Endothelial cell of umbilical vein (primary cell): ENCODE measurements at regions not wholly inside any gene's neighbourhood (a gene's known extent, or its start where the extent isn't known, plus 50 kb on each side); places are given as distances from the start of the nearest gene placed in this dataset.
A peak's percentile ranks its signal among the peaks of the same experiment; 100 is the strongest.

ENCODE experiments used
- BruUV-seq: library from RNA; stranded (reverse); fragments of 400-500 nt; replicated peaks from 2 replicates; lab custom pipeline; 2021; lab: Mats Ljungman, UMichigan
- CTCF ChIA-PET: fragments of 300-600, 350-600 bp; sonication (Branson Sonifier 250); formaldehyde crosslinking; loops from one replicate; lab custom pipeline; 2021; ENCODE audit warnings: antibody characterized with exemption, inconsistent platforms; lab: Charles Lee
- POLR2A ChIA-PET: fragments of 300-600, 350-600 bp; sonication (Branson Sonifier 250); formaldehyde crosslinking; loops from one replicate; lab custom pipeline; 2021; ENCODE audit warnings: antibody characterized with exemption, inconsistent platforms; lab: Charles Lee
- DNase-seq: peaks from one replicate; pipeline ENCODE4 v3.0.0-alpha.2; 2011; ENCODE audit warnings: low read depth, low spot score
- FAIRE-seq: peaks from 2 replicates; lab custom pipeline; 2011; peaks lifted over from hg19 to GRCh38; lab: Jason Lieb, UNC
- H2AFZ ChIP-seq: 2 replicates; pipeline ENCODE4 v1.6.0; 2012; ENCODE audit warnings: low read depth, low read length, control low read depth, inconsistent platforms
- H3K27ac ChIP-seq: 2 replicates; pipeline ENCODE4 v1.5.1; 2011; ENCODE audit warnings: low read depth, mild to moderate bottlenecking, control low read depth, low read length, moderate library complexity; ENCODE audit not compliant: insufficient read depth
- H3K27me3 ChIP-seq, 2 experiments: 2 replicates each; pipeline versions ENCODE4 v1.6.0 to v1.6.1; 2011; ENCODE audit warnings: low read length in 2 of 2, mixed read lengths in 1 of 2; ENCODE audit not compliant: control insufficient read depth in 2 of 2, insufficient read depth in 2 of 2
- H3K36me3 ChIP-seq, 2 experiments: 2 replicates in 1 of 2; 3 replicates in 1 of 2; pipeline ENCODE4 v1.5.1; 2011; ENCODE audit warnings: low read length in 2 of 2, mild to moderate bottlenecking in 1 of 2, moderate library complexity in 1 of 2; ENCODE audit not compliant: control insufficient read depth in 2 of 2, insufficient read depth in 2 of 2; ENCODE audit errors: extremely low read depth in 1 of 2
- H3K4me1 ChIP-seq: 3 replicates; pipeline ENCODE4 v1.5.1; 2011; ENCODE audit warnings: mild to moderate bottlenecking, low read length; ENCODE audit not compliant: control insufficient read depth, insufficient read depth; ENCODE audit errors: extremely low read depth
- H3K4me2 ChIP-seq: 2 replicates; pipeline ENCODE4 v1.6.1; 2011; ENCODE audit warnings: low read length, control low read depth, mixed read lengths; ENCODE audit not compliant: insufficient read depth
- H3K4me3 ChIP-seq, 3 experiments: fragments of 200-600 bp in 1 of 3; sonication (generic), shearing (Covaris generic) in 1 of 3; replicated peaks in 1 of 3; 2 replicates each; pipeline ENCODE4 v1.5.1; 2011 to 2016; ENCODE audit warnings: control low read depth in 3 of 3, low read length in 3 of 3, mild to moderate bottlenecking in 2 of 3, inconsistent platforms in 1 of 3, low read depth in 1 of 3, moderate library complexity in 1 of 3; ENCODE audit not compliant: insufficient read depth in 1 of 3
- H3K79me2 ChIP-seq: 2 replicates; pipeline ENCODE4 v1.6.0; 2012; ENCODE audit warnings: low read length, inconsistent platforms; ENCODE audit not compliant: control insufficient read depth, insufficient read depth
- H3K9ac ChIP-seq: replicated peaks from 2 replicates; pipeline ENCODE3; 2011; ENCODE audit warnings: low read length, control low read depth; ENCODE audit not compliant: insufficient read depth; ENCODE audit errors: extremely low read depth
- H3K9me1 ChIP-seq: replicated peaks from 3 replicates; pipeline ENCODE4 v1.6.0; 2011; ENCODE audit warnings: mild to moderate bottlenecking, low read length; ENCODE audit not compliant: control insufficient read depth, insufficient read depth; ENCODE audit errors: extremely low read depth
- H3K9me3 ChIP-seq: replicated peaks from 2 replicates; pipeline ENCODE4 v1.5.1; 2012; ENCODE audit warnings: low read length, inconsistent platforms; ENCODE audit not compliant: control insufficient read depth, insufficient read depth
- H4K20me1 ChIP-seq: replicated peaks from 2 replicates; pipeline ENCODE3; 2011; ENCODE audit warnings: mild to moderate bottlenecking, low read length; ENCODE audit not compliant: control insufficient read depth, insufficient read depth; ENCODE audit errors: extremely low read depth
- EZH2 ChIP-seq: IDR thresholded peaks from 2 replicates; pipeline ENCODE4 v1.6.1; 2012; ENCODE audit warnings: borderline replicate concordance, low read depth, mild to moderate bottlenecking, moderate library complexity, low read length, inconsistent platforms; ENCODE audit not compliant: severe bottlenecking
- FOS ChIP-seq: IDR thresholded peaks from 2 replicates; pipeline ENCODE4 v1.6.1; 2011; ENCODE audit warnings: mild to moderate bottlenecking, low read length, moderate library complexity, borderline replicate concordance; ENCODE audit not compliant: insufficient read depth
- GATA2 ChIP-seq: IDR thresholded peaks from 2 replicates; pipeline ENCODE4 v1.7.0; 2011; ENCODE audit warnings: low read depth, mild to moderate bottlenecking, moderate library complexity, mixed read lengths, low read length; ENCODE audit not compliant: insufficient read length, insufficient read depth
- JUN ChIP-seq: IDR thresholded peaks from 2 replicates; pipeline ENCODE4 v1.6.1; 2011; ENCODE audit warnings: borderline replicate concordance, low read depth; ENCODE audit not compliant: insufficient read length, insufficient read depth
- MYC ChIP-seq: IDR thresholded peaks from one replicate; pipeline ENCODE4 v1.6.1; 2011; ENCODE audit warnings: mild to moderate bottlenecking, low read depth, low read length
- POLR2A ChIP-seq: IDR thresholded peaks from 2 replicates; pipeline ENCODE4 v1.6.1; 2012; ENCODE audit warnings: low read depth, mild to moderate bottlenecking, control low read depth, low read length
- POLR2AphosphoS5 ChIP-seq: IDR thresholded peaks from 2 replicates; pipeline ENCODE4 v1.6.1; 2012; ENCODE audit warnings: low read depth, mild to moderate bottlenecking, control low read depth, low read length, moderate library complexity; ENCODE audit not compliant: insufficient read depth
- dilution Hi-C: fragments of 300-500 bp; cut with MboI; formaldehyde crosslinking; loops from one replicate; pipeline ENCODE4 v1.15.0; 2019; ENCODE audit warnings: low sequenced_read_pairs; ENCODE audit not compliant: extremely low pct_ligation_motif_present
- intact Hi-C: fragments of 100-400 bp; cut with micrococcal nuclease; formaldehyde crosslinking; loops from one replicate; pipeline ENCODE4 v1.10.0; 2022
- TF ChIP-seq, protein P1 (sequence below), 2 donors: IDR thresholded peaks; 1 replicate in 1 of 2; 2 replicates in 1 of 2; pipeline ENCODE4 v1.5.1; 2011; ENCODE audit warnings: low read length in 2 of 2, mild to moderate bottlenecking in 2 of 2, moderate library complexity in 2 of 2, control low read depth in 1 of 2, inconsistent platforms in 1 of 2, low read depth in 1 of 2; ENCODE audit not compliant: insufficient read depth in 1 of 2; ENCODE audit errors: extremely low read depth in 1 of 2
- TF ChIP-seq, protein P2 (sequence below): IDR thresholded peaks from 2 replicates; pipeline ENCODE4 v1.6.1; 2011; ENCODE audit not compliant: insufficient read depth, insufficient read length

DNA sequence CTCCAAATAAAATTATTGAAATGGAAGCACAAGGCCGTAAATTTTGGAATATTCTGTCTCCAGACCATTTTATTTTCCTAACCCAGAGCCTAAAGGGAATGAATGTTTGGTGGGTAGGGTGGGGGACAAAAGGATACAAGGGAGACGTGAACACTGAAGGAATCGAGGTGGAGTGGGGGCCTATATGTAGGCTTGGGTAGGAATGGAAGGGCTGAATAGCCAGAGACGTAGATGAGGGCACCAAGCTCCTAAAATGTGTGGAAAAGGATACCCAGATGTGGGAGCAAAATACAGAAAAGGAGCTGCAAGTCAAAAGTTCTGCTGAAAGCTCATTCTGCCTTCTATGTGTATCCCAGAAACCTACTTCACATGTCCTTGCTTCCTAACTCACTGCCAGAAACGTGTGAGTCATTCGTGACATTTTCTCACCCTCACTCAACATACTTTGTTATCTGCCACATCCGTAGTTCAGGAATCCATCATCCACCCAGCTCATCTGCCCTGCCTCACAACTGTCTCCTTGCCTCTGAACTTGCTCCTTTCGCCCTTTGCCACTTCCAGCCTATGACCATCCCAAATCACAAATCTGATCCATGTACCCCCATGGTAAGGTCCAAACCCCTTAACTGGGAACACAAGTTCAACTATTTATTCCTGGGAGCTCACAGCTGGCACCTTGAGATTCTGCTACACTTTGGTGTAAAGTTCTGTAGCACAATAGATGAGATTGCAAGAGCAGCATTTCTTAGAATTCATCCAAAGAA is 84.1 kb upstream of the PRDX6 start:
- H3K36me3 ChIP-seq, result no peaks in the 10 kb centered on the region
- H3K9me1 ChIP-seq, result no peaks in the 10 kb centered on the region
- no peaks in the 10 kb centered on the region for H3K4me1 ChIP-seq
- H3K79me2 ChIP-seq, result no peaks in the 10 kb centered on the region
- no peak overlapping the region for H3K27ac ChIP-seq
- H3K9me3 ChIP-seq, result no peaks in the 10 kb centered on the region
- TF ChIP-seq EZH2 (no peak), MYC (no peak), JUN (no peak), FOS (peak; percentile 60)
- ChIA-PET CTCF (interaction anchor here (0.6 to 1.7 kb wide), 4 partner anchors 9 to 518 kb away, joined by 3 to 6 read pairs (median 4); no protein-coding TSS in a partner anchor), POLR2A (no interaction called here)
- dilution Hi-C loops, result no loop called here
- H3K4me2 ChIP-seq, result no peak overlapping the region
- H3K9ac ChIP-seq, result no peak overlapping the region
- DNase-seq (peak; percentile 32), FAIRE-seq (peak; percentile 71)
- H3K4me3 ChIP-seq, result no peak overlapping the region
- no peak overlapping the region for H2AFZ ChIP-seq
- BruUV-seq, result no TSS peak
- no peaks in the 10 kb centered on the region for H4K20me1 ChIP-seq
- no peaks in the 10 kb centered on the region for H3K27me3 ChIP-seq
- intact Hi-C loops, result no loop called here

DNA sequence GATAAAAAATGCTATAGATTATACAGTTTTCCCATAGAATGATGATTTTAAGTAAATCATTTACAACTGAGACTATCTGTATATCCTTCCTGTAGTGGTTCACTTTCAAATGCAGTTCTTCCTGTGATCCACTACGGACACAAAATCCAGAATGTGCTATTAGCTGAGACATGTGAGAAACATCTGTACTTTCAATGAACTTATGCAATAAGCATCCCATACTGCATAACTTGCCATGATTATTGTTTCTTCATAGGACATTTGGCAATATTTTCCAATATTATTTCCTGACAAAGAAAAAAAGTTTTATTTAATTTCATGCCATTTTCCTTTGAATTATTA is 83.5 kb upstream of the PRDX6 start:
- no peaks in the 10 kb centered on the region for H4K20me1 ChIP-seq
- no peaks in the 10 kb centered on the region for H3K79me2 ChIP-seq
- no peaks in the 10 kb centered on the region for H3K9me1 ChIP-seq
- intact Hi-C loops, result no loop called here
- no peaks in the 10 kb centered on the region for H3K27me3 ChIP-seq
- no peaks in the 10 kb centered on the region for H3K36me3 ChIP-seq
- H3K27ac ChIP-seq, result no peak overlapping the region
- no peak for FAIRE-seq
- H3K9ac ChIP-seq, result no peak overlapping the region
- POLR2A ChIA-PET, result no interaction called here
- dilution Hi-C loops, result no loop called here
- BruUV-seq, result no TSS peak
- no peaks in the 10 kb centered on the region for H3K4me1 ChIP-seq
- H3K4me3 ChIP-seq, result no peak overlapping the region
- no peak for DNase-seq
- H2AFZ ChIP-seq, result no peak overlapping the region
- TF ChIP-seq GATA2 (no peak), EZH2 (no peak), FOS (no peak), POLR2AphosphoS5 (no peak), MYC (no peak), JUN (no peak), POLR2A (no peak)
- TF ChIP-seq, protein P1, sequence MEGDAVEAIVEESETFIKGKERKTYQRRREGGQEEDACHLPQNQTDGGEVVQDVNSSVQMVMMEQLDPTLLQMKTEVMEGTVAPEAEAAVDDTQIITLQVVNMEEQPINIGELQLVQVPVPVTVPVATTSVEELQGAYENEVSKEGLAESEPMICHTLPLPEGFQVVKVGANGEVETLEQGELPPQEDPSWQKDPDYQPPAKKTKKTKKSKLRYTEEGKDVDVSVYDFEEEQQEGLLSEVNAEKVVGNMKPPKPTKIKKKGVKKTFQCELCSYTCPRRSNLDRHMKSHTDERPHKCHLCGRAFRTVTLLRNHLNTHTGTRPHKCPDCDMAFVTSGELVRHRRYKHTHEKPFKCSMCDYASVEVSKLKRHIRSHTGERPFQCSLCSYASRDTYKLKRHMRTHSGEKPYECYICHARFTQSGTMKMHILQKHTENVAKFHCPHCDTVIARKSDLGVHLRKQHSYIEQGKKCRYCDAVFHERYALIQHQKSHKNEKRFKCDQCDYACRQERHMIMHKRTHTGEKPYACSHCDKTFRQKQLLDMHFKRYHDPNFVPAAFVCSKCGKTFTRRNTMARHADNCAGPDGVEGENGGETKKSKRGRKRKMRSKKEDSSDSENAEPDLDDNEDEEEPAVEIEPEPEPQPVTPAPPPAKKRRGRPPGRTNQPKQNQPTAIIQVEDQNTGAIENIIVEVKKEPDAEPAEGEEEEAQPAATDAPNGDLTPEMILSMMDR (IDR thresholded peaks at IDR 0.05; ENCODE audit: extremely low read depth in 1 of 2, insufficient read depth in 1 of 2, low read depth in 1 of 2, low read length in 2 of 2), result no peak
- TF ChIP-seq, protein P2, sequence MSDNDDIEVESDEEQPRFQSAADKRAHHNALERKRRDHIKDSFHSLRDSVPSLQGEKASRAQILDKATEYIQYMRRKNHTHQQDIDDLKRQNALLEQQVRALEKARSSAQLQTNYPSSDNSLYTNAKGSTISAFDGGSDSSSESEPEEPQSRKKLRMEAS, result no peak
- H3K4me2 ChIP-seq, result no peak overlapping the region
- H3K9me3 ChIP-seq, result no peaks in the 10 kb centered on the region
- CTCF ChIA-PET, result interaction anchor here (0.6 to 1.7 kb wide), 3 partner anchors 33 to 518 kb away, joined by 3 to 6 read pairs (median 4); no protein-coding TSS in a partner anchor
